Head of caudate nucleus (tissue), 42 donors: ENCODE measurements at regions not wholly inside any gene's neighbourhood (a gene's known extent, or its start where the extent isn't known, plus 50 kb on each side); places are given as distances from the start of the nearest gene placed in this dataset.
A peak's percentile ranks its signal among the peaks of the same experiment; 100 is the strongest.

Experiments
- DNase-seq, 42 donors: peaks; one replicate each; pipeline versions ENCODE4 v3.0.0 to v3.0.0-alpha.2; 2020 to 2021; ENCODE audit warnings: mixed read lengths in 7 of 42
- intact Hi-C: fragments of 100-400 bp; cut with DNase I; formaldehyde crosslinking; loops from one replicate; pipeline ENCODE4 v1.15.0; 2022

DNA sequence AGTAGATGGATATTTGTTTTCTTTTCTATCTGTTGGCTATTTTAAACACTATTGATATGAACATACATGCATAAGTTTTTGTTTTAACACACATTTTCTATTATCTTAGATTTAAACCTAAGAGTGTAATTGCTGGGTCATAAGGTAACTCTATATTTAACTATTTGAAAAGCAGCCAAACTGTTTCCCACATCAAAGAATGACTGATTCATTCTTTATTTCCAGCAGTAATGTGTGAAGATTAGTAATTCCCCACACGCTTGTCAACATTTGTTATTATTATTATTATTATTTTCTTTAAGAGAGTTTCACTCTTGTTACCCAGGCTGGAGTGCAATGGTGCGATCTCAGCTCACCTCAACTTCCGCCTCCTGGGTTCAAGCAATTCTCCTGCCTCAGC, 1495.8 kb downstream of the EFNA5 start:
- DNase-seq: no peak
- intact Hi-C loops: no loop called here

DNA sequence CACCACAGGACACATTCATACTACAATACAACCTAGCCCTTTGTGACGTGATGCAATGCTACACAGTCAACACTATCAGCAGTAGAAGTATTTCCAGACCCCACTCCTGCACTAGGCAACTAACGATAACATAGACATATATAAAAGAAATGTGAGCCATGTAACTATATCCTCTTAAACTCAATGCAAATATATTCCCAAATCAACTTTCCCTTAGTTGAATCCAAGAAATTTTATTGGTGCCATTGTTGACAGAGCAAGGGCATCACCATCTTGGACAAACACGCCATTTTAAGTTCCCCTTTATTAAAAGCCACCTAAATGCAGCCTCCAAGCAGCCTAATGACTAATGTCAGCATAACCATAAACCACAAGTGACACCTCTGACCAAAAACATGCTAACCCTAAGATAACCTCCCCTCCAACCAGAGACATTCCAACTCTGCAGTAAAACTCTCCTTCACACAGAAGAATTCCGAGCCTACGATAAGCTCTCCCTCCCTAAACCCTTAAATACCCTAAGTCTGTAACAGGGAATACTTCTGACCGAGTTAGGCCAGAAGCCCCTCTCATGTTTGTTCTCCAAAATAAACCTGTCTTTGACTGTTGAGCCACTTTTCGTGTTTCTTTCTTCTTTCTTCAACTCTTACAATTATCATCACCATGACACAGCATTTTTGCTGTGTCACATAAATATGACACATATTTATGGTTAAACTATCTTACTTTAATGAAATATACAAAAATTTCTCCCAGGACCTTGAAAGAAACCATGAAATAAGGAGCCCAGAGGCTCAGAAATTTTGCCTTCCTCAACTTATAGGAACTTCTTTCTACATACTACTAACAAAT, 1497.8 kb downstream of the EFNA5 start:
- intact Hi-C loops: no loop called here
- DNase-seq: no peak

DNA sequence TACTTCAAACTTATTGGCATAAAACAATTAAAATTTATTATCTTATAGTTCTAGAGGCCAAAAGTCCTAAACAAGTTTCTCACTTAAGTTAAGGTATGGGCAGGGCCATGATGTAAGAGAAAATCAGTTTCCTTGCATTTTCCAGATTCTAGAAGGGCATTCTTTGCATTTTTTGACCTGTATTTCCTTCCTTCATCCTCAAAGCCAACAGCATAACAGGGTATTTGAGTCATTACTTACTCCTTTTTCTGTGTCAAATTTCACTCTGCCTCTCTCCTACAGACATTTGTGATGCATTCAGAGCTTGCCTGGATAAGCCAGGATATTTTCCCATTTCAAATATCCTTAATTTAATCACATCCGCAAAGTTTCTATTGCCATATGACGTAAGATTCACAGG, 1499.0 kb downstream of the EFNA5 start:
- intact Hi-C loops: no loop called here
- DNase-seq: no peak

DNA sequence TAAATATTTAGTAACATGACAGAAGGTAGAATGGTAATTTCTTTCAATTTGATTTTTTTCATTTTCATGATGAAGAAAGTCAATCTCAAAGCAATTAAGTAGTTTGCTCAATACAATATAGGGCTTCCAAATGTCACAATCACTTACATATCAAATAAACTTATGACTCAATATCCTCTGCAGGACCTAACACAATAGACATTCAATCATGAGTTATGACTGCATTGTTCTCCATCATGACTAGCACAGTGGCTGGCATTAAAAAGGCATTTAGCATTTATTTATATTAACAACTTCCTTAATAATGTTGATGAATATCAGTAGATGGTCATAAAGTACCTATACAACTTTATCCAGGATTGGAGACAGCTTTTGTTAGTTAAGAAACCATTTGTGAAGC, 1499.6 kb downstream of the EFNA5 start:
- no peak for DNase-seq
- intact Hi-C loops: no loop called here

DNA sequence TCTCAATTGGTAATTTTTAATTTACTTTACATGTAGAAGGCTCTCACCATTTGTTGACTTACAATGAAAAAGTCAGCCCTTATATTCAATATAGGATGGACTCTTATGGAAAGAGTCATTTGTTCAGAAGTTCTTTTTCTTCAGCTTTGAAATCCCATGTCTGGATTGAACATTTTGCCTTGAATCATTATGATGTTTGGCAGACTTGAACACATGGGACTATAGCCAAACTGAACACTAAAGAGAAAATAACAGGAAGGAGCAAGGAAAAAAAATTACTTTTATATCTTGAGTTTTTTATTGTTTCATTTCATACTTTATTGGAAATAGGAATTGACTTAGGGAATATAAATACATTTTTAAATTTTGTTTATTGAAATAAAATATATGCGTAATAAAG, 1503.0 kb downstream of the EFNA5 start:
- intact Hi-C loops: no loop called here
- DNase-seq: no peak

DNA sequence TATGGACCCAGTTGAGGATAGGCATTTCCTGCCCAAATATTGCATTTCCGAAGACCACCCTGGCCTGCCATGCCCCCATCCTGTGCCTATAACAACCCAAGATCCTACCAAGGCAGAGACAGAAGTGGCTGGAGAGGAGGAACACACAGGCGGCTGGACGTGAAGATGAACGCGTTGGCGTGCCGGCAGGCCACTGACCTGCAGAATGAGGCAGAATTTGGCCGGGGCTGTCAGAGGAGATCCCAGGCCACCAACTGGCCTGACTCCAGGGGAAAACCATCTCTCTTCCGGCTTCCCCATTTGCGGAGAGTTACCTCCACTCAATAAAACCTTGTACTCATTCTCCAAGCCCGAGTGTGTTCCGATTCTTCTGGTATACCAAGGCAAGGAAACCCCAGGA, 1507.5 kb downstream of the EFNA5 start:
- DNase-seq: no peak
- intact Hi-C loops: no loop called here

DNA sequence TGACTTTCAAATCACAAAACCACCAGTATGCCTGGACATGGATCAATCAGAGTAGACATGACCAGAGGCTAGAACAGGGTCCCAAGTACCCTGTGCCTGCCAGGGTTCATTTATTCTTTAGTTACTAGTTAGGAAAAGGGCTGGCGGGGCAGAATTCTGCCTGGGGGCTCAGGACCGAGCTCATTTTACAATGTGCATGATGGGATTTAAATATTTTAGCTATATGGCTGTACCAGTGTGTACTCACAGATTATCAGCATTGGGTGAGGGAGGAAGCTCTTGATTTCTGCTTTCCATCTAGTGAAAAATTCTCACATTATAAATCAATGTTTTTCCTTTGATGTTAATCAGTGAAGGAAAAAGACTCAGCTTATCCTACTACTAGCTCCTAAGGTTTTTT, 1511.1 kb downstream of the EFNA5 start:
- intact Hi-C loops: no loop called here
- no peak for DNase-seq

DNA sequence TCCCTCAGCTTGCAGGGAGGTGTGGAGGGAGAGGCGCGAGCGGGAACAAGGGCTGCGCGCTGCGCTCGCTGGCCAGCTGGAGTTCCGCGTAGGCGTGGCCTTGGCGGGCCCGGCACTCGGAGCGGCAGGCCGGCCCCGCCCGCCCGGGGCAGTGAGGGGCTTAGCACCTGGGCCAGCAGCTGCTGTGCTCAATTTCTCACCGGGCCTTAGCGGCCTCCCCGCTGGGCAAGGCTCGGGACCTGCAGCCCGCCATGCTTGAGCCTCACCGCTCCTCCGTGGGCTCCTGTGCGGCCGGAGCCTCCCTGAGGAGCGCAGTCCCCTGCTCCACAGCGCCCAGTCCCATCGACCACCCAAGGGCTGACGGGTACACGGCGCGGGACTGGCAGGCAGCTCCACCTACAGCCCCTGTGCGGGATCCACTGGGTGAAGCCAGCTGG, 1516.4 kb downstream of the EFNA5 start:
- no peak for DNase-seq
- intact Hi-C loops: no loop called here

DNA sequence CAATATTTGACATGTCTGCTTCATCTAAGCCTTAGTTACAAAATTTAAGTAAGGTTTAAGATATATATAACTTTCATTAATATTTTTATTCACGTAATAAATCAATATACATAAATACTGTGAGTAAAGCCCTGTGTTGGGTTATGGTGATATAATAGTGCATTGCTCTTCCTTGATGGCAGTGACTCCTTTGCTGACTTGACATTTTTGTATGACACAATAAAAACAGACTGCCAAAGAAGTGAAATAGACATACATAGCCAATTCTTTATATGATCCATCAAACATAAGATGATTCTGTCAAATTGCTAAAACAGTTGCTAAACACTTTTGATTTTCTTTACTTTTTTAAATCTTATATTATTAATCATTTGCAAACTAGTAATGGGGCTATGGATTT, 1518.2 kb downstream of the EFNA5 start:
- no peak for DNase-seq
- intact Hi-C loops: no loop called here

DNA sequence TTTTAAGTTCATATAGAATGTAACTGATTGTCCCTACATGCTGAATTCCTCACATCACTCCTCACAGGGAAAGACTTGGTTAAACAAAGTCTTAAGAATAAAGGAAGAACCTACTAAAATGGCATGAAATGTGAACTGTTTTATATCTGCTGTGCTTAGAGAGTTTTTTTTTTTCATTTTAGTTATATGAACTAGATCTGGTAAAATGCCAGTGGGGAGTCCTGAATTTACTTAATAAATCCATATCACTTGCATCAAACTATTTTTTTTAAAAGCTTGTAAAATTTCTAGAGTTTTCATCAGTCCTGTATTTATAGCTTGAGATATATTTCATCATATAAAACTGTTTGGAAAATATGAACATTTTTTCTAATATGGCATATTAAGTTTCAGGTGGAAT, 1528.6 kb downstream of the EFNA5 start:
- intact Hi-C loops: no loop called here
- DNase-seq: no peak

DNA sequence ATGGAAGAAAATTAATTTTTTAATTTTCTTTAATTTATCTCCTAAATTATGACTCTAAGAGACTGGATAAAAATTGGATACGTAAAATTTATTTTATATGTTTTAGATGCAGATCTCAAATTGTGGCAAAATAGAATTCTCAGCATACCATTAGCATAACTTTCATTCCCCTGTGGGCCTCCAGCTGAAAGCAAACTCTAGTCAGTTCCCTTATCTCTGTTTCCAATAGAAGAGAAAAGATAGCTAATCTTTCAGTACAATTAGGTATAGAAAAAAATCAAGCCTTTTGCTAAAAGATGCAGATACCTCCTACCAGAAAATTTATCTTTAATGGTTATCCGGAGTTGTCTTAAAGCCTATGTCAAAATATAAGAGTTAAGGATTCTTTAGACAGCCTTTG, 1530.6 kb downstream of the EFNA5 start:
- no peak for DNase-seq
- intact Hi-C loops: no loop called here

DNA sequence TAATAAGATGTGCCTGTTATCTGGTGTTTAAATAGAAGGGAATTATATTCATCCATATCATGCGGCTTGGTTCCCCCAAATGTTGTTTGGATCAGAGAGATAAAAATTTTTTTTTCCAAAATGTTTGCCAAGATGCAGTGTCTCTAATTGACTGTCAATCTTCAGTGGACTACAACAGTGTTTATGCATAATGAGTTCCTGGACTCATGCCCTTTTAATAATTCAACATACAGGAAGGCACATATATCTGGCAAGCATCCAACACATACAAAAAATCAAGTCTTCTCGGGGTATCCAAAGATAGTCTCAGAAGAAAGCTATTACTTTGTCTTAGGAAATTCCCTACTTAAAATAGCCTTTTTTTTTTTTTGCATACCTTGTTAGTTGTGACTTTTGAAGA, 1534.7 kb downstream of the EFNA5 start:
- DNase-seq: no peak

DNA sequence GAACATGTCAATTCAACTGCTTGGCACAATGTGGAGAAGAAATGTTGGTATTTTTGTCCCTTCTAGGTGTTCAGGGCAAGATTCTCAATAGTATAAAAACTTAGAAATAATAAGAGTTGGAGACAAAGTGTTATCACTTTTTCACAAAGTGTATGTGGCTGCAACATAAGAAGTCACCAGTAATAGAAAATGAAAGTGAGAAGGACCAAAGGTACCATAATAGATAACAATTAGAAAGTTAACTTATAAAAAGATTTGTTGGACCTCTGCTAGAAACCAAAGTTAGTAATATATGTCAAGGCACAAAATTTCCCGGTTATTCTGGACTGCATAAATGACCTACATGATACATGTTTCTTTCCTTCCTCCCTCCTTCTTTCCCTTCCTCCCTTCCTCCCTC, 1535.3 kb downstream of the EFNA5 start:
- intact Hi-C loops: no loop called here
- no peak for DNase-seq

More for the DNA sequence above, 1534.7 kb downstream of the EFNA5 start:
- intact Hi-C loops: no loop called here

DNA sequence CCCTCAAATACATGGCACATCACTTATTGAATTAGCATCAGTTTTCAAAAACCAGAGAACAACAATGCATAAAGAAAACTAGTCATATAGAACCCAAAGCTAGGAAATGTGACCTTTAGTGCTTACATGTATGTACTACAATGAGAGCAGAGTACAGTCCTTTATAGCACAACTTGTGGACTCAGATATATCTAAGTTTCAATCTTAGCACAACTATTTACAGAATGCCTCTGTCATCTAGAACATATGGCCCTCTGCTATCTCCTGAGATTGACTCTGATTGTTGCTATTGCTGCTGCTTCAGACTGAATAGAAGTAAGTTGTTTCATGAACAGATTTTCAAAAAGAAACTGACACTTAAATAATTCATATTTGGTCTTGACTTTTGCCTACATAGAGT, 1536.2 kb downstream of the EFNA5 start:
- DNase-seq: no peak
- intact Hi-C loops: no loop called here

DNA sequence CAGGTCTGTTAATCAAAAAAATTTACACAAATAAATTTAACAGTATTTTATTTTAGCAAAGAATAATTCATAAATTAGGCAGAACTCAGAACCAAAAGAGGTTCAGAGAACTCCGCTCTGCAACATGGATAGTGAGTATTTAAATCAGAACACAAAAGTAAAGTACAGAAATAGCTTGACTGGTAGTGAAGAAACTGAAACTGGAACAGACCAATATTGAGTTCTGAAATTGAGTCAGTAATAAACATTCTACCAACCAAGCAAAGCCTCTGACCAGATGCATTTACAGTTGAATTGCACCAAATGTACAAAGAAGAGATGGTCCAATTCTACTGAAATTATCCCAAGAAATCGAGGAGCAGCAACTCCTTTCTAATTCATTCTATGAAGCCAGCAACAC, 1542.8 kb downstream of the EFNA5 start:
- DNase-seq: no peak
- intact Hi-C loops: no loop called here

DNA sequence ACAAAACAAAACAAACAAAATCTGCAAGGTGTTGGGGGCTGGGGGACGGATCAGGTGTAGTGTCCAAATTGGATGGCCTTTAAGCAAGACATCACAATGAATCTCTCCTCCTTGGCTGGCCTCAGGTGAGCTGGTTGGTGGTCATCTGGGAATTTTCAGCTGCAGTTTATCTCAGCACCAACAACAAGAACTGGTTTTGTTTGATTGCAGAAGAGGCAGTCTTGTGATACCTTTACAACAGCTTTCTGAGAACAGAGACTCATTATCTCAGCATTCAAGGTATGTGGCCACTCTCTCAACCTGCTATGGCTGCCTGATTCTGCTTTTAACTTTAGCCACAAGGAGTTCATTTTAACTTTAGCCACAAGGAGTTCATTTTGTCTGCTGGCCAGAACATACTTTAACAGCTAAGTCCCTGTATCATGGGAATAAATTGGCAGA, 1543.4 kb downstream of the EFNA5 start:
- DNase-seq: no peak
- intact Hi-C loops: no loop called here

DNA sequence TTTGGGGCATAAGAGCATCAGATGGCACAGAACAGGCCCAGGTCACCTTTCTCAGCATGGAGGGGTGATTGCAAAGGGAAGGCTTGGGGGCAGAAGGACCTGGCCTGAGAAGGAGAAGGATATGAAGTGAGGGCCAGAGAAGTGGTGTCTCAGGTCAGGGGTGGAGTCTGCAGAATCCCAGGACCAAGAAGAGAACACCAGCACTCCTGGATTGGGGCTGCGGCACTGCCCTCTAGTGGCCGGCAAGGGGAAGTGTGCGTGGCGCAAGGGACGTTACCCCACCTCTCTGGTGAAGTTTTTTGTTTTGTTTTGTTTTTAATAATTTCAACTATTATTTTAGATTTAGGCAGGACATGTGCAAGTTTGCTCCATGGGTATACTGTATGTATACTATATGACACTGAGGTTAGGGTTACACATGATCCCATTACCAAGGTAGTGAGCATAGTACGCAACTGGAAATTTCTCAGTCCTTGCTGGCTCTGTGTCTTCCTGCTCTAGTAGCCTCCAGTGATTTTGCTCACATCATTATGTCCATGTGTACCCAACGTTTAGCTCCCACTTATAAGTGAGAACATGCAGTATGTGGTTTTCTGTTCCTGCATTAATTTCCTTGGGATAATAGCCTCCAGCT, 1548.6 kb downstream of the EFNA5 start:
- peak in 1 of 42 donors; percentile 47 for DNase-seq
- intact Hi-C loops: no loop called here

DNA sequence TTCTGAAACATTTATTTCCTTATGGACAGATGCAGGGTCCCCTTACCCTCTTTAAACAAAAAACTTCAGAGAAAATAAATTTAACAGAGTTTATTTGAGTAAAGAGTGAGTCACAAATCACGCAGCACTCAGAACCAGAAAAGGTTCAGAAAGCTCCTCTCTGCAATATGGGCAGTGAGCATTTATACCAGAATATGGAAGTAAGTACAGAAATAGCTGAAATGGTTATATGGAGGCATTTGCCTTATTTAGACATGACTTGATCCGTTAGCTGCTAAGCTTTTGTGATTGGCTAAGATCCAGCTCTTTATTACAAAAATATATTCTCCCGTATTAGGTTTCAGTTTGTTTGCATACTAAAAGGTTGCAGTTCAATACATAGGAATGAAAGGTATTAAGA, 1554.1 kb downstream of the EFNA5 start:
- intact Hi-C loops: no loop called here
- DNase-seq: no peak

DNA sequence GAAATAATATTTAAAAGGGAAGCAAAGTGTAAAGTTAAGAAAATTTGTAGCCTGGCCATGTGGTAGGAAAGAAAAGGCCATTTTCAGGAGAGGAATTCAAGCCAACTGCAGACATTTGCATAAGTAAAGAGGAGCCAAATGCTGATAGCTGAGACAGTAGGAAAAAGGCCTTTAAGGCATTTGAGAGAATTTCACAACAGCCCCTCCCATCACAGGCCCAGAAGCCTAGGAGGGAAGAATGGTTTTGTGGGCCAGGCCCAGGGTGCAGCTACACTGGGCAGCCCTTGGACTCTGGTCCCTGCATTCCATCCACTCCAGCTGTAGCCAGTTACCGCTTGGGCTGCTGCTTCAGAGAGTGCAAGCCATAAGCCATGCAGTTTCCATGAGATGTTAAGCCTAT, 1556.8 kb downstream of the EFNA5 start:
- no peak for DNase-seq
- intact Hi-C loops: no loop called here

DNA sequence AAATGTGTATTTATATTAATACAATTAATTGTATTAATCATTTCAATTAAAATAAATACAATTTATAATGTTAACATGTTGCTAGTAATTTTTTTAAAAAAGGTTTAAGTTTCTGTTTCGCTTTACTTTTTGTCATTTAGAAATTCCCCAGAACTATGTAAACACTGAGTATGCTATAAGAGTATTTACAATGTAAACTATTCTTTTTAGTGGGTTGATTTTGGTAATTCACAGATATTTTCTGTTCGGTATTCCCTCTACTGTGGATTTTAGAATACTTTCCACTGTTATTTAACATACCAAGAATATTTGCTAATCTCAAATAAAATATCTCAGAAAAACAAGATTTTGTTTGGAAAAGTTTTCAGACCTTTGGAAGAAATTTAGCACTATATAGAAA, 1564.4 kb downstream of the EFNA5 start:
- no peak for DNase-seq
- intact Hi-C loops: no loop called here

DNA sequence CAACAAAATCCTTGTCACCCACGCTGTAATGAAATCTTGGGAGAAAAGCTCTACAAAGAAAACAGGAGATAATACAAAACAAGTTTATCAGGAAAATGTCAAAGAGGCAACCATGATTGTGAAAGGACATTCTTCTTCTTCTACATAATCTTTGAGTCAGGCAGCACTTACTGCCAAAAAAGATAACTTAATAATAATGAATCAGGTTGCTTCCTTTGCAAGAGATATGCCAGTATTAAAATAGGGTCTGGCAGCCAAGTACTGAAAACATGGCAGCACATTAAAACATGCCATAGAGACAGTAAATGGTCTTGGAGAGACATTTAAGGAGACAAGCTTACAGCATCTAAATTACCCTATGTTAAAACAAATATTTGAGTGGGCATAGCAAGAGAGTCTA, 1573.4 kb downstream of the EFNA5 start:
- intact Hi-C loops: no loop called here
- DNase-seq: no peak
